AG04449 (cell line): ENCODE measurements at regions not wholly inside any gene's neighbourhood (a gene's known extent, or its start where the extent isn't known, plus 50 kb on each side); places are given as distances from the start of the nearest gene placed in this dataset.

Experiments used
- CTCF ChIA-PET: fragments of 350-600 bp; formaldehyde crosslinking; extraction: SDS; loops from one replicate; lab custom pipeline; 2021; ENCODE audit warnings: antibody characterized with exemption; lab: Yijun Ruan, JAX
- POLR2A ChIA-PET: fragments of 400-600, 350-600 bp; formaldehyde crosslinking; extraction: SDS; loops from one replicate; lab custom pipeline; 2020; ENCODE audit warnings: antibody characterized with exemption, inconsistent platforms; lab: Yijun Ruan, JAX
- DNase-seq: peaks from one replicate; pipeline ENCODE4 v3.0.0-alpha.2; 2010; ENCODE audit warnings: low read depth, low spot score
- H3K4me3 ChIP-seq: 2 replicates; pipeline ENCODE4 v1.5.1; 2011; ENCODE audit warnings: low read depth, mild to moderate bottlenecking, control low read depth, low read length
- CTCF ChIP-seq: IDR thresholded peaks from one replicate; pipeline ENCODE4 v1.5.1; 2011; ENCODE audit warnings: mild to moderate bottlenecking, moderate library complexity, low read length, control low read depth, inconsistent platforms; ENCODE audit not compliant: insufficient read depth; ENCODE audit errors: missing control alignments

DNA sequence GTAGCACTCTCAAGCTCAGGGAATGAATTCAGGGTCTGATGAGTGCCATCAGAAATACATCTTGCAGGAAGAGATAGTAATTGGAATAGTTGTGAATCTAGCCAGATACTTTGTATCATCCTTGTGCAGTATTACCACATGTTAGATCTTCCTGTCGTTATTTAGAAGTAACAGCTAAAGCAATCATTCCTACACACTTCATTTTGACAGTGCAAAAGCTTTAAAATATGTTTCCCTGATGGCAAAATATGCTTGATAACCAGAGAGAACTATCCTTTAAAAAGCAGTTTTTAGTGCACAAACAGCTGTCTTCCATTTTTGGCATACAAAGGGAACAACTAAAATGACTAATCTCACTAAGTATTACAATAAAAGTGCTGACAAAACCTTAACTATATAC is 149.5 kb upstream of the SLC38A2 start:
- ChIA-PET POLR2A (no interaction called here), CTCF (interaction anchor here (0.7 to 1.0 kb wide), 4 partner anchors 11 to 153 kb away, joined by 3 read pairs; no protein-coding TSS in a partner anchor)
- TF ChIP-seq CTCF: no peak
- H3K4me3 ChIP-seq: no peak overlapping the region
- DNase-seq: no peak

- DNase-seq: no peak
- POLR2A ChIA-PET: no interaction called here
Measured at GRCh38 chr12:46521145-46521544, 148.6 kb upstream of the SLC38A2 start.

GRCh38 chr12:46519407-46519806 is 146.8 kb upstream of the SLC38A2 start:
- POLR2A ChIA-PET: interaction anchor here (0.7 kb wide), 1 partner anchor 162 kb away, joined by 3 read pairs; no protein-coding TSS in a partner anchor
- no peak for TF ChIP-seq CTCF
- CTCF ChIA-PET: interaction anchor here (1.0 kb wide), 1 partner anchor 20 kb away, joined by 3 read pairs; no protein-coding TSS in a partner anchor
- DNase-seq: no peak
- H3K4me3 ChIP-seq: no peak overlapping the region

More at GRCh38 chr12:46521145-46521544, 148.6 kb upstream of the SLC38A2 start:
- no peak overlapping the region for H3K4me3 ChIP-seq
- TF ChIP-seq CTCF: no peak
- CTCF ChIA-PET: interaction anchor here (0.9 to 1.0 kb wide), 4 partner anchors 10 to 154 kb away, joined by 3 read pairs; no protein-coding TSS in a partner anchor

- no peak for DNase-seq
- H3K4me3 ChIP-seq: no peak overlapping the region
- POLR2A ChIA-PET: no interaction called here
- no peak for TF ChIP-seq CTCF
- CTCF ChIA-PET: no interaction called here
Measured at GRCh38 chr12:46518729-46519128, 146.2 kb upstream of the SLC38A2 start.

- TF ChIP-seq CTCF: no peak
- no peak overlapping the region for H3K4me3 ChIP-seq
Measured at GRCh38 chr12:46518169-46518568, 145.6 kb upstream of the SLC38A2 start.

DNA sequence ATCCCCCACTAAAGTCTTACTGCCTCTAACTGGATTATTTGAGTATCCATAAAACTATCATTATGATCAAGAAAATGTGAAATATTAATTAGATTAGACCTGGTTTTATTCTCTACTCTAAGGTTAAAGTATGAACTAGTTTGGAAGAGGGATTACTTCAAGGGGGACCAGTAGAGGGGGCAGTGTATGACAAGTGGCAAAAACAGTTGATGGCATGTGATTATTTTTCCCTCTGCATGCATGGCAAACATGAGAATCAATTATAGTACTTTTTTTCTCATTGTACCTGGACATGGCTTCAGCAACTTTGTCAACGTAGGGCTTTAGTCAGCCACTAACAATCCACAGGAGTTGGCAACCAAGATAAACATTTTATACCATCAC is 145.0 kb upstream of the SLC38A2 start:
- TF ChIP-seq CTCF: no peak
- ChIA-PET POLR2A (no interaction called here), CTCF (no interaction called here)
- DNase-seq: no peak
- no peak overlapping the region for H3K4me3 ChIP-seq

More at GRCh38 chr12:46518169-46518568, 145.6 kb upstream of the SLC38A2 start:
- DNase-seq: no peak
- ChIA-PET CTCF (no interaction called here), POLR2A (no interaction called here)
